ENCODE measurements at regions not wholly inside any gene's neighbourhood (a gene's known extent, or its start where the extent isn't known, plus 50 kb on each side); places are given as distances from the start of the nearest gene placed in this dataset.

- TF ChIP-seq, protein P1, sequence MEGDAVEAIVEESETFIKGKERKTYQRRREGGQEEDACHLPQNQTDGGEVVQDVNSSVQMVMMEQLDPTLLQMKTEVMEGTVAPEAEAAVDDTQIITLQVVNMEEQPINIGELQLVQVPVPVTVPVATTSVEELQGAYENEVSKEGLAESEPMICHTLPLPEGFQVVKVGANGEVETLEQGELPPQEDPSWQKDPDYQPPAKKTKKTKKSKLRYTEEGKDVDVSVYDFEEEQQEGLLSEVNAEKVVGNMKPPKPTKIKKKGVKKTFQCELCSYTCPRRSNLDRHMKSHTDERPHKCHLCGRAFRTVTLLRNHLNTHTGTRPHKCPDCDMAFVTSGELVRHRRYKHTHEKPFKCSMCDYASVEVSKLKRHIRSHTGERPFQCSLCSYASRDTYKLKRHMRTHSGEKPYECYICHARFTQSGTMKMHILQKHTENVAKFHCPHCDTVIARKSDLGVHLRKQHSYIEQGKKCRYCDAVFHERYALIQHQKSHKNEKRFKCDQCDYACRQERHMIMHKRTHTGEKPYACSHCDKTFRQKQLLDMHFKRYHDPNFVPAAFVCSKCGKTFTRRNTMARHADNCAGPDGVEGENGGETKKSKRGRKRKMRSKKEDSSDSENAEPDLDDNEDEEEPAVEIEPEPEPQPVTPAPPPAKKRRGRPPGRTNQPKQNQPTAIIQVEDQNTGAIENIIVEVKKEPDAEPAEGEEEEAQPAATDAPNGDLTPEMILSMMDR (IDR thresholded peaks at IDR 0.05; ENCODE audit: insufficient read depth, low read depth, low read length, missing control alignments) = no peak
- DNase-seq (ENCODE audit: low read depth) = no peak
- no peak overlapping the region for H3K4me3 ChIP-seq (ENCODE audit: low read length)
Measured at GRCh38 chr6:170051229-170052172, 239.4 kb downstream of the DLL1 start.

GRCh38 chr6:170050591-170051041 is 240.3 kb downstream of the DLL1 start:
- DNase-seq (ENCODE audit: low read depth) = no peak
- no peak overlapping the region for H3K4me3 ChIP-seq (ENCODE audit: low read length)
- TF ChIP-seq, protein P1 (IDR thresholded peaks at IDR 0.05; ENCODE audit: insufficient read depth, low read depth, low read length, missing control alignments) = no peak

DNA sequence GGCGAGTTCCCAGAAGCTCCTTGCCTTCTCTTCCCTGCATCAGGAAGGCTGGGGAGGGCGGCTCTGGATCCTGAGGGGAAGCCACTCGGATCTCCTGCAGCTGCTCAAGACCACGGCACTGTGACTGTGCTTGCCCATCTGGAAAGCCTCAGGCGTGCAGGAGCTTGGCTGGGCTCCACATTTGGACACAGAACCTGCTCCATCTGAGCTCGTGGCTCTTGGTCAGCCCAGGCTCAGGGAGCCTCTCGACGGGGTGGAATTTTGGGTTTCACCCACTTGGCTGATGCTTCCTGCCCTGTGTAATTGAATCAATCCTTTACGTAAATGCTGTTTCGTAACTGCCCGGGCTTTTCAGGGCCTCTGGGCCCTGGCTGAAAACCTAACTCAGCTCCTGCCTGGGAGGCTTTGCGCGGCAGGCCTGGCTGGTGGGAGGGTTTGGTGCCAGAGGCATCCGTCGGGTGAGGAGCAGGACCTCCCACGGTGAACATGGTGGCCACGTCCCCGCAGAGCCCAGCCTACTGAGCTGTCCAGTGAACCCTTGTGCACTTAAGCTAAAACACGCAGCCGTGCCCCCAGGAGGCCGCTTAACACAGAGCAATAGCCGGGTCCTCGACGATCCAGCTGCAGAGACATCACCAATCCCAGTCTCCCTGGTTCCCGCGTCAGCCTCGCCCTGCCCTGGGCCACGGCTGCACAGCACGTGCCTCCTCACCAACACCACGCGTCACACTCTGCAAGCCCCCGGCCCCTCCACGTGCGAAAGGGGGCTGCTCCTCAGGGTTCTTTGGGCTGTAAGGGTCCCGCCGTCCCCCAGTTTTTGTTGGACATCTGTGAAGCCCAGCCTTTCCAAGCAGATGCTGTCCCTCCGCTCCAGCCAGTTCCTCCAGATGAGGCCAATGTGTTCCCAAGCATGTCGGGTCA is 241.0 kb downstream of the DLL1 start:
- TF ChIP-seq, protein P1 (IDR thresholded peaks at IDR 0.05; ENCODE audit: insufficient read depth, low read depth, low read length, missing control alignments) = no peak
- H3K4me3 ChIP-seq (ENCODE audit: low read length) = no peak overlapping the region
- DNase-seq (ENCODE audit: low read depth) = peak; percentile 37

- no peak for DNase-seq (ENCODE audit: low read depth)
- H3K4me3 ChIP-seq (ENCODE audit: low read length) = no peak overlapping the region
- TF ChIP-seq, protein P1 (IDR thresholded peaks at IDR 0.05; ENCODE audit: insufficient read depth, low read depth, low read length, missing control alignments) = no peak
Measured at GRCh38 chr6:170048615-170049256, 242.1 kb downstream of the DLL1 start.

- no peak overlapping the region for H3K4me3 ChIP-seq (ENCODE audit: low read length)
- TF ChIP-seq, protein P1 (IDR thresholded peaks at IDR 0.05; ENCODE audit: insufficient read depth, low read depth, low read length, missing control alignments) = no peak
- DNase-seq (ENCODE audit: low read depth) = no peak
Measured at GRCh38 chr6:170047823-170048222, 243.1 kb downstream of the DLL1 start.

DNA sequence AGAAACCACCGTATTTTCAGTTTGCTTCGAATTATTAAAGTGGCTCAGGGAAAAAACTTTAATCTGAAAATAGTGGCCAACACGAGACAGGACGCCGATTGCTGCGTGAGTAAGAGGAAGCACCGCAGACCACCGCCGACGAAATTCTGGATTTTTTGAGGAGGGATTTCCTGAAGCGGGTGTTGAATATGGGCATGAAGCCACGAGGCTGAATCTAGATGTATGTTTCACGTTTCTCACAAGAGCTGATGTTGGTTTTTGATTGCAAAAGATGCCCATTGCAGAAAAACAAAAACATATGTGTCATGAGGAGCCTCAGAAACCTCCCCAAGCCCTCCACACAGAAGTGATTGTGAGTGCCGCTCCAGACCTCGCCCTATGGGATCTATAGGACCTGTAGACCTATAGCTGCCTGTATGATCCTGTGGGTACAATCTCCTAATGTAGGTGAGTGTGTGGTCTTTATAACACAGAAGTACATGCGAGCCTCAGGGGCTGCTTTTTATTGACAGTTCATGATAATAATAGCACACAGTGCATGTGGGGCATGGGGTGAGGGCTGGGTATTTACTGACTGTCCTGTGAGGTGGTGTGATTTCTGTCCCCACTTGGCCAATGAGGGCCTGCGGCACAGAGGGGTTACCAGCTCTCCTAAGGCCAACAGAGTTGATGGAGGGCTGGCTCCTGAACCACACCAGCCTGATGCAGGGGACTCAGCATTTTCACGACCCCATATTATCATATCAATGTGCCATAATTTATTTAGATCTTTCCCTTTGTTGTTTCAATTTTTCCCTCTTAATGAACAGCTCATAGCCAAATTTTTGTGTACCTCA is 243.9 kb downstream of the DLL1 start:
- no peak for DNase-seq (ENCODE audit: low read depth)

More for the DNA sequence above, 243.9 kb downstream of the DLL1 start:
- TF ChIP-seq, protein P1 (IDR thresholded peaks at IDR 0.05; ENCODE audit: insufficient read depth, low read depth, low read length, missing control alignments) = no peak
- H3K4me3 ChIP-seq (ENCODE audit: low read length) = no peak overlapping the region

Measured in epithelial cell of esophagus (primary cell).